ENCODE measurements at regions not wholly inside any gene's neighbourhood (a gene's known extent, or its start where the extent isn't known, plus 50 kb on each side); places are given as distances from the start of the nearest gene placed in this dataset.

GRCh38 chr5:62934319-62934718, 355.7 kb downstream of the LRRC70 start (continued):
- TF ChIP-seq, protein P1, sequence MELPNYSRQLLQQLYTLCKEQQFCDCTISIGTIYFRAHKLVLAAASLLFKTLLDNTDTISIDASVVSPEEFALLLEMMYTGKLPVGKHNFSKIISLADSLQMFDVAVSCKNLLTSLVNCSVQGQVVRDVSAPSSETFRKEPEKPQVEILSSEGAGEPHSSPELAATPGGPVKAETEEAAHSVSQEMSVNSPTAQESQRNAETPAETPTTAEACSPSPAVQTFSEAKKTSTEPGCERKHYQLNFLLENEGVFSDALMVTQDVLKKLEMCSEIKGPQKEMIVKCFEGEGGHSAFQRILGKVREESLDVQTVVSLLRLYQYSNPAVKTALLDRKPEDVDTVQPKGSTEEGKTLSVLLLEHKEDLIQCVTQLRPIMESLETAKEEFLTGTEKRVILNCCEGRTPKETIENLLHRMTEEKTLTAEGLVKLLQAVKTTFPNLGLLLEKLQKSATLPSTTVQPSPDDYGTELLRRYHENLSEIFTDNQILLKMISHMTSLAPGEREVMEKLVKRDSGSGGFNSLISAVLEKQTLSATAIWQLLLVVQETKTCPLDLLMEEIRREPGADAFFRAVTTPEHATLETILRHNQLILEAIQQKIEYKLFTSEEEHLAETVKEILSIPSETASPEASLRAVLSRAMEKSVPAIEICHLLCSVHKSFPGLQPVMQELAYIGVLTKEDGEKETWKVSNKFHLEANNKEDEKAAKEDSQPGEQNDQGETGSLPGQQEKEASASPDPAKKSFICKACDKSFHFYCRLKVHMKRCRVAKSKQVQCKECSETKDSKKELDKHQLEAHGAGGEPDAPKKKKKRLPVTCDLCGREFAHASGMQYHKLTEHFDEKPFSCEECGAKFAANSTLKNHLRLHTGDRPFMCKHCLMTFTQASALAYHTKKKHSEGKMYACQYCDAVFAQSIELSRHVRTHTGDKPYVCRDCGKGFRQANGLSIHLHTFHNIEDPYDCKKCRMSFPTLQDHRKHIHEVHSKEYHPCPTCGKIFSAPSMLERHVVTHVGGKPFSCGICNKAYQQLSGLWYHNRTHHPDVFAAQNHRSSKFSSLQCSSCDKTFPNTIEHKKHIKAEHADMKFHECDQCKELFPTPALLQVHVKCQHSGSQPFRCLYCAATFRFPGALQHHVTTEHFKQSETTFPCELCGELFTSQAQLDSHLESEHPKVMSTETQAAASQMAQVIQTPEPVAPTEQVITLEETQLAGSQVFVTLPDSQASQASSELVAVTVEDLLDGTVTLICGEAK (IDR thresholded peaks at IDR 0.05), result no peak
- TF ChIP-seq, protein P1 (CRISPR knock-in tag; IDR thresholded peaks at IDR 0.05), result no peak
- TF ChIP-seq HES1 (IDR thresholded peaks at IDR 0.05; ENCODE audit: low read depth) (no peak), TAF9B (IDR thresholded peaks at IDR 0.05; ENCODE audit: partially characterized antibody) (no peak), ID3 (CRISPR knock-in tag; IDR thresholded peaks at IDR 0.05) (no peak), ID3 (tag; IDR thresholded peaks at IDR 0.05) (no peak), RBFOX2 (IDR thresholded peaks at IDR 0.05; ENCODE audit: low read depth, low read length) (no peak), TAF1 (IDR thresholded peaks at IDR 0.05; ENCODE audit: control insufficient read depth, extremely low read depth, insufficient read depth, low read length, severe bottlenecking) (no peak)
- TF ChIP-seq, protein P2, sequence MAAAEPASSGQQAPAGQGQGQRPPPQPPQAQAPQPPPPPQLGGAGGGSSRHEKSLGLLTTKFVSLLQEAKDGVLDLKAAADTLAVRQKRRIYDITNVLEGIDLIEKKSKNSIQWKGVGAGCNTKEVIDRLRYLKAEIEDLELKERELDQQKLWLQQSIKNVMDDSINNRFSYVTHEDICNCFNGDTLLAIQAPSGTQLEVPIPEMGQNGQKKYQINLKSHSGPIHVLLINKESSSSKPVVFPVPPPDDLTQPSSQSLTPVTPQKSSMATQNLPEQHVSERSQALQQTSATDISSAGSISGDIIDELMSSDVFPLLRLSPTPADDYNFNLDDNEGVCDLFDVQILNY (CRISPR knock-in tag; IDR thresholded peaks at IDR 0.05), result no peak
- TF ChIP-seq, protein P3, sequence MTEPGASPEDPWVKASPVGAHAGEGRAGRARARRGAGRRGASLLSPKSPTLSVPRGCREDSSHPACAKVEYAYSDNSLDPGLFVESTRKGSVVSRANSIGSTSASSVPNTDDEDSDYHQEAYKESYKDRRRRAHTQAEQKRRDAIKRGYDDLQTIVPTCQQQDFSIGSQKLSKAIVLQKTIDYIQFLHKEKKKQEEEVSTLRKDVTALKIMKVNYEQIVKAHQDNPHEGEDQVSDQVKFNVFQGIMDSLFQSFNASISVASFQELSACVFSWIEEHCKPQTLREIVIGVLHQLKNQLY (CRISPR knock-in tag; conservative IDR thresholded peaks at IDR 0.05), result no peak

All from K562 (cell line).